ENCODE measurements at regions not wholly inside any gene's neighbourhood (a gene's known extent, or its start where the extent isn't known, plus 50 kb on each side); places are given as distances from the start of the nearest gene placed in this dataset.

DNA sequence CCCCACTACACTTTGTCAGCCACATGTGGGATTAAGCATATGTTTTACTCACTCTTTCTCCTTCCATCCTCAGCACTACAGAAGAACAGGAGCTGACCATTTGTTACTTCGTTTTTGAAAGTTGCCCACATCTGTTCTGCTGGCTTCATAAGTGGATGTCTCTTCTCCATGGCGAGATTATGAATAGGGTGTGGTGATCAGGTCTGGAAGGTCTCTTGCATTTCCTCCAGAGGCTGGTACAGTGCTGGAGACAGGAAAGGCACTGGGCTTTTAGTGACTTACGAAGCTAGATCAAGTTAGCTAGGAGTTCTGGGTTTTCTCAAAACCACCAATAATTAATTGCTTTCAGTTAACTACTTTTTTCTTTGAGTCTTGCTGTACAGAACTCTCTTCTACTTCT, 136.5 kb downstream of the AQP4 start:
- no TSS peak for BruUV-seq (replicated peaks)
- Histone ChIP-seq H3K27ac (ENCODE audit: extremely low read length, insufficient read depth, low read length) (no peak overlapping the region), H3K4me1 (ENCODE audit: insufficient read depth, low read length) (no peaks in the 10 kb centered on the region), H4K20me1 (ENCODE audit: insufficient read depth, low read length) (no peaks in the 10 kb centered on the region), H3K4me3 (replicated peaks in 1 of 3; ENCODE audit: insufficient read depth in 1 of 3, low read depth in 2 of 3, low read length in 3 of 3) (no peak overlapping the region), H3K9me3 (ENCODE audit: low read length) (no peaks in the 10 kb centered on the region), H3K27me3 (ENCODE audit: control insufficient read depth in 1 of 2, insufficient read depth in 2 of 2, low read length in 2 of 2) (peaks cover 0 to 8% of the 10 kb centered on the region in 2 experiments; a peak in 2 of 5 replicates), H3K36me3 (replicated peaks in 1 of 2; ENCODE audit: control insufficient read depth in 1 of 2, insufficient read depth in 2 of 2, low read length in 2 of 2) (no peaks in the 10 kb centered on the region), H3K4me2 (ENCODE audit: low read depth, low read length) (no peak overlapping the region), H3K9ac (ENCODE audit: insufficient read depth, low read depth, low read length) (no peak overlapping the region), H3K79me2 (ENCODE audit: insufficient read depth, low read length) (no peaks in the 10 kb centered on the region), H2AFZ (ENCODE audit: low read length) (no peak overlapping the region)
- WGBS (ENCODE audit: low lambda C conversion rate): 14% methylated on average over 3 of the region's 3 CpGs
- intact Hi-C loops (cut with micrococcal nuclease; ENCODE audit: unreplicated experiment): no loop called here
- FAIRE-seq: no peak
- TF ChIP-seq, protein P1, sequence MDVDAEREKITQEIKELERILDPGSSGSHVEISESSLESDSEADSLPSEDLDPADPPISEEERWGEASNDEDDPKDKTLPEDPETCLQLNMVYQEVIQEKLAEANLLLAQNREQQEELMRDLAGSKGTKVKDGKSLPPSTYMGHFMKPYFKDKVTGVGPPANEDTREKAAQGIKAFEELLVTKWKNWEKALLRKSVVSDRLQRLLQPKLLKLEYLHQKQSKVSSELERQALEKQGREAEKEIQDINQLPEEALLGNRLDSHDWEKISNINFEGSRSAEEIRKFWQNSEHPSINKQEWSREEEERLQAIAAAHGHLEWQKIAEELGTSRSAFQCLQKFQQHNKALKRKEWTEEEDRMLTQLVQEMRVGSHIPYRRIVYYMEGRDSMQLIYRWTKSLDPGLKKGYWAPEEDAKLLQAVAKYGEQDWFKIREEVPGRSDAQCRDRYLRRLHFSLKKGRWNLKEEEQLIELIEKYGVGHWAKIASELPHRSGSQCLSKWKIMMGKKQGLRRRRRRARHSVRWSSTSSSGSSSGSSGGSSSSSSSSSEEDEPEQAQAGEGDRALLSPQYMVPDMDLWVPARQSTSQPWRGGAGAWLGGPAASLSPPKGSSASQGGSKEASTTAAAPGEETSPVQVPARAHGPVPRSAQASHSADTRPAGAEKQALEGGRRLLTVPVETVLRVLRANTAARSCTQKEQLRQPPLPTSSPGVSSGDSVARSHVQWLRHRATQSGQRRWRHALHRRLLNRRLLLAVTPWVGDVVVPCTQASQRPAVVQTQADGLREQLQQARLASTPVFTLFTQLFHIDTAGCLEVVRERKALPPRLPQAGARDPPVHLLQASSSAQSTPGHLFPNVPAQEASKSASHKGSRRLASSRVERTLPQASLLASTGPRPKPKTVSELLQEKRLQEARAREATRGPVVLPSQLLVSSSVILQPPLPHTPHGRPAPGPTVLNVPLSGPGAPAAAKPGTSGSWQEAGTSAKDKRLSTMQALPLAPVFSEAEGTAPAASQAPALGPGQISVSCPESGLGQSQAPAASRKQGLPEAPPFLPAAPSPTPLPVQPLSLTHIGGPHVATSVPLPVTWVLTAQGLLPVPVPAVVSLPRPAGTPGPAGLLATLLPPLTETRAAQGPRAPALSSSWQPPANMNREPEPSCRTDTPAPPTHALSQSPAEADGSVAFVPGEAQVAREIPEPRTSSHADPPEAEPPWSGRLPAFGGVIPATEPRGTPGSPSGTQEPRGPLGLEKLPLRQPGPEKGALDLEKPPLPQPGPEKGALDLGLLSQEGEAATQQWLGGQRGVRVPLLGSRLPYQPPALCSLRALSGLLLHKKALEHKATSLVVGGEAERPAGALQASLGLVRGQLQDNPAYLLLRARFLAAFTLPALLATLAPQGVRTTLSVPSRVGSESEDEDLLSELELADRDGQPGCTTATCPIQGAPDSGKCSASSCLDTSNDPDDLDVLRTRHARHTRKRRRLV (CRISPR knock-in tag; IDR thresholded peaks at IDR 0.05): no peak
- TF ChIP-seq GATAD1 (CRISPR knock-in tag; IDR thresholded peaks at IDR 0.05): no peak
- TF ChIP-seq, protein P2, sequence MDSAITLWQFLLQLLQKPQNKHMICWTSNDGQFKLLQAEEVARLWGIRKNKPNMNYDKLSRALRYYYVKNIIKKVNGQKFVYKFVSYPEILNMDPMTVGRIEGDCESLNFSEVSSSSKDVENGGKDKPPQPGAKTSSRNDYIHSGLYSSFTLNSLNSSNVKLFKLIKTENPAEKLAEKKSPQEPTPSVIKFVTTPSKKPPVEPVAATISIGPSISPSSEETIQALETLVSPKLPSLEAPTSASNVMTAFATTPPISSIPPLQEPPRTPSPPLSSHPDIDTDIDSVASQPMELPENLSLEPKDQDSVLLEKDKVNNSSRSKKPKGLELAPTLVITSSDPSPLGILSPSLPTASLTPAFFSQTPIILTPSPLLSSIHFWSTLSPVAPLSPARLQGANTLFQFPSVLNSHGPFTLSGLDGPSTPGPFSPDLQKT (CRISPR knock-in tag; IDR thresholded peaks at IDR 0.05; ENCODE audit: borderline replicate concordance): no peak
- TF ChIP-seq REL (CRISPR knock-in tag; conservative IDR thresholded peaks at IDR 0.05): no peak
- TF ChIP-seq IKZF4 (CRISPR knock-in tag; IDR thresholded peaks at IDR 0.05; ENCODE audit: borderline replicate concordance, low read depth, not compliant biosample characterization): no peak
- no peak for TF ChIP-seq MAZ (IDR thresholded peaks at IDR 0.05; ENCODE audit: borderline replicate concordance, low read depth, low read length)
- TF ChIP-seq MAZ (CRISPR knock-in tag; IDR thresholded peaks at IDR 0.05; ENCODE audit: low read depth): no peak
- TF ChIP-seq, protein P3, sequence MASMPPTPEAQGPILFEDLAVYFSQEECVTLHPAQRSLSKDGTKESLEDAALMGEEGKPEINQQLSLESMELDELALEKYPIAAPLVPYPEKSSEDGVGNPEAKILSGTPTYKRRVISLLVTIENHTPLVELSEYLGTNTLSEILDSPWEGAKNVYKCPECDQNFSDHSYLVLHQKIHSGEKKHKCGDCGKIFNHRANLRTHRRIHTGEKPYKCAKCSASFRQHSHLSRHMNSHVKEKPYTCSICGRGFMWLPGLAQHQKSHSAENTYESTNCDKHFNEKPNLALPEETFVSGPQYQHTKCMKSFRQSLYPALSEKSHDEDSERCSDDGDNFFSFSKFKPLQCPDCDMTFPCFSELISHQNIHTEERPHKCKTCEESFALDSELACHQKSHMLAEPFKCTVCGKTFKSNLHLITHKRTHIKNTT (CRISPR knock-in tag; IDR thresholded peaks at IDR 0.05): no peak
- no peak for TF ChIP-seq HNF4G (IDR thresholded peaks at IDR 0.05; ENCODE audit: borderline replicate concordance, low read depth, low read length)
- no peak for TF ChIP-seq HNF4G (CRISPR knock-in tag; IDR thresholded peaks at IDR 0.05; ENCODE audit: borderline replicate concordance, low read depth)
- no peak for TF ChIP-seq ATAD3A (CRISPR knock-in tag; IDR thresholded peaks at IDR 0.05)
- TF ChIP-seq AGO1 (IDR thresholded peaks at IDR 0.05; ENCODE audit: low read depth, low read length, poor library complexity, severe bottlenecking): no peak
- ChIA-PET POLR2A (no interaction called here), CTCF (ENCODE audit: low intra/inter-chr PET ratio, low total read pairs) (no interaction called here)
- no peak for ATAC-seq
- in situ Hi-C loops (cut with HindIII; ENCODE audit: extremely low pct_ligation_motif_present, low pct_unique_long_range_greater_than_20kb): no loop called here
- DNase-seq (ENCODE audit: low spot score): no peak
